Astrocyte of the cerebellum (primary cell): ENCODE measurements at regions not wholly inside any gene's neighbourhood (a gene's known extent, or its start where the extent isn't known, plus 50 kb on each side); places are given as distances from the start of the nearest gene placed in this dataset.

ENCODE experiments used
- DNase-seq: peaks from one replicate; pipeline ENCODE4 v3.0.0-alpha.2; 2011; ENCODE audit warnings: low read depth
- H3K4me3 ChIP-seq: 2 replicates; pipeline ENCODE4 v1.5.1; 2011; ENCODE audit warnings: mild to moderate bottlenecking, low read depth, low read length, moderate library complexity
- in situ Hi-C: cut with HindIII; loops from 2 replicates; pipeline ENCODE4 v1.10.0; 2017; ENCODE audit warnings: low sequenced_read_pairs
- TF ChIP-seq, protein P1 (sequence below): IDR thresholded peaks from 2 replicates; pipeline ENCODE4 v1.5.1; 2012; ENCODE audit warnings: low read length, low read depth, moderate library complexity, mild to moderate bottlenecking; ENCODE audit errors: missing control alignments

DNA sequence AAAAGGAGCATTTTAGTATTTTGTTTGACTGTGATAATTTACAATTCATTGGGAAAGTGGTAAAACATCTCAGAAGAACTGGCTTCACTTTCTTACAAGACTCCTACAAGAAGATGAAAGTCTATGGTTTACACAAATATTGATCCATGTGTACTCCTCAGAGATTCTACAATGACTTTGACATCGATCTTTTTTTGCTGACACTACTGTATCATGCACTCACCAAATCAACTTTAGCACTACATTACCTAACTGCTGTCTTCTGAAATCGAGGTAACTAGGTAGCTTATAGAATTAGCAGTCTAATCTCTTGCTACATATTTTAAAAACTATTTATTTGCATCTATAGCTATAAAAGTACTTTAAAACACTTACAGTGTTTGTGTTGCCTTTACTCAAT lies 757.6 kb downstream of the TBL1XR1 start:
- TF ChIP-seq, protein P1, sequence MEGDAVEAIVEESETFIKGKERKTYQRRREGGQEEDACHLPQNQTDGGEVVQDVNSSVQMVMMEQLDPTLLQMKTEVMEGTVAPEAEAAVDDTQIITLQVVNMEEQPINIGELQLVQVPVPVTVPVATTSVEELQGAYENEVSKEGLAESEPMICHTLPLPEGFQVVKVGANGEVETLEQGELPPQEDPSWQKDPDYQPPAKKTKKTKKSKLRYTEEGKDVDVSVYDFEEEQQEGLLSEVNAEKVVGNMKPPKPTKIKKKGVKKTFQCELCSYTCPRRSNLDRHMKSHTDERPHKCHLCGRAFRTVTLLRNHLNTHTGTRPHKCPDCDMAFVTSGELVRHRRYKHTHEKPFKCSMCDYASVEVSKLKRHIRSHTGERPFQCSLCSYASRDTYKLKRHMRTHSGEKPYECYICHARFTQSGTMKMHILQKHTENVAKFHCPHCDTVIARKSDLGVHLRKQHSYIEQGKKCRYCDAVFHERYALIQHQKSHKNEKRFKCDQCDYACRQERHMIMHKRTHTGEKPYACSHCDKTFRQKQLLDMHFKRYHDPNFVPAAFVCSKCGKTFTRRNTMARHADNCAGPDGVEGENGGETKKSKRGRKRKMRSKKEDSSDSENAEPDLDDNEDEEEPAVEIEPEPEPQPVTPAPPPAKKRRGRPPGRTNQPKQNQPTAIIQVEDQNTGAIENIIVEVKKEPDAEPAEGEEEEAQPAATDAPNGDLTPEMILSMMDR, result no peak
- DNase-seq, result no peak
- in situ Hi-C loops, result no loop called here
- no peak overlapping the region for H3K4me3 ChIP-seq

DNA sequence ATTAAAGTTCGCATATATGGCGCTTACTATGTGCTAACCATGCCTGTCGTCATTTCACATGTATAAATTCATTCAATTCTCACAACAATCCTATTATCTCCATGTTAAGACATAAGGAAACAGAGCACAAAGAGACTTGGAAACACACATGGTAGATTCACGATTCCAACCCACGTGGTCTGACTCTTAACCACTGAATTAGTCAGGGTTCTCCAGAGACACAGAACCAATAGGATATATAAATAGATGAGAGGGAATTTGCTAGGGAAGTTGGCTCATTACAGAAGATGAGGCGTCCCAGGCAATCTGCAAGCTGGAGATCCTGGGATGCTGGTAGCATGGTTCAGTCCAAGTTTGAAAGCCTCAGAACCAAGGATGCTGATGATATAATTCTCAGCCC lies 765.3 kb downstream of the TBL1XR1 start:
- in situ Hi-C loops, result no loop called here
- H3K4me3 ChIP-seq, result no peak overlapping the region
- TF ChIP-seq, protein P1, result no peak
- DNase-seq, result peak; percentile 15

DNA sequence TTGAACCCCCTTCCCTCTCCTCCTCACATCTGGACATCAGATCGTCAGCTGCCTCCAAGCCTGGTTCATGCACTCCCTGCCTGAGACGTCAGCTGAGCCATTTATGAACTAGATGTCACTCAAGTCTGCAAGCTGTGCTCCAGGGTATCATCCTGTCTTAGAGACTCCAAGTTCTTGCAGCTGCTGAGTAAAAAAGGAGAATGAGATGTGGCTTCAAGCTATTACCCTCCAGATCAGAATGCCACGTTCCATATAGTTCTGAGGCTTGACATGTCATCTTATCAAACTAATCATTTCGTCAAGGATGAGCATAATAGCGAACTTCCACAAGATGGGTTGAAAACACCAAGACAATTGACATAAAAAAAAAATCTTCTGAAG lies 766.3 kb downstream of the TBL1XR1 start:
- in situ Hi-C loops, result no loop called here
- DNase-seq, result no peak
- no peak overlapping the region for H3K4me3 ChIP-seq
- TF ChIP-seq, protein P1, result no peak

DNA sequence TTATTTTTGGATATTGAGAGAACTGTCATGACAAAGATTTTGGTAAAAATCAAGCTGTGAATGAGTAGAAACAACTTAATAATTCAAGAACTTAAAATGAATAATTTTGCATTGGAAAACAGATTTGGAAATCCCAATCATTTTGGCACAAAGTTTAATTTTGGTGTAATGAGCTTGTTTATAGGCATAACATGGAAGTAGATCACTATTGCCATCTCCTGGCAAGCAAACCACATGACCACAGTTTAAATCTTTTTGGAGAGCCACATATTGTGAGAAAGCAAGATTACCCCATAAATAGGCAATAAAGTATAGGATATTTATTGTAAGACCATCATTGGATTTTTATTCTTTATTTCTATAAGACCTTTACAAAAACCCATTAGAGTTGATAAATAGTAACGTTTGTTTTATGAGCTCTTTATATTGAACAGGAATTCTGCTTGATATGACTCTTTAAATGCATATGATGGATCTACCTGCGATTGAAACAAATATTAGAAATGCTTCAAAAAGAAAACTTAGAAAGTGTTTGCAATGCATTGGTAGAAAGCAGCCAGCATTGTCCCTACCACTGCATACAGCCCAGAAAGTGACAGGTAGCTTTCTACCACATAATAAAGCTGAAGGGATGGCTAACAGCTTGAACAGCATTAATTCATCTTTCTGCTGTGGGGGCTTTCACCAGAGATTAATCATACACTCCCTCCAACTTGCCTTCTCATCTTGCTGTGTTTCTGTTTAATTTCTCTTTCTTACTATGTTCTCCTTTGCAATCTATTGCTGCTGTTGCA lies 766.8 kb downstream of the TBL1XR1 start:
- in situ Hi-C loops, result no loop called here
- no peak overlapping the region for H3K4me3 ChIP-seq
- TF ChIP-seq, protein P1, result peak; percentile 63
- DNase-seq, result peak; percentile 56

DNA sequence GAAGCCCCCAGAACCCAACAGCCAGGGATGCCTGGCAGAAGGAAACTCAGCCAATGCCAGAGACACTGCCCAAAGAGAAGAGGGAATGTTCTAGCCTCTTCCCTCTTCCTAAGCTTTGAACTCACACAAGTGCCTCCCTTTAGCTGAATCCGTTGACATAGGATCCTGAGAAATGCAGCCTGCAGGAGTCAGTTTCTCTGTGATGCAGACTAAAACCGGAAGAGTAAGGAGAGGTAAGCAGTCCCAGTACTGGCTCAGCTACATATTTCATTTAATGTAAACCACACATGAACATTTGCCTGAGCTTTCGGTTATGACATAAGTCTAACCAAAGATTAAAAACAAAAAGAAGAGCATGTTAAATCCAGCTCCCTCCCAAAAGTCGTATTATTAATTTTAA lies 768.7 kb downstream of the TBL1XR1 start:
- in situ Hi-C loops, result no loop called here
- TF ChIP-seq, protein P1, result no peak
- DNase-seq, result no peak
- no peak overlapping the region for H3K4me3 ChIP-seq

DNA sequence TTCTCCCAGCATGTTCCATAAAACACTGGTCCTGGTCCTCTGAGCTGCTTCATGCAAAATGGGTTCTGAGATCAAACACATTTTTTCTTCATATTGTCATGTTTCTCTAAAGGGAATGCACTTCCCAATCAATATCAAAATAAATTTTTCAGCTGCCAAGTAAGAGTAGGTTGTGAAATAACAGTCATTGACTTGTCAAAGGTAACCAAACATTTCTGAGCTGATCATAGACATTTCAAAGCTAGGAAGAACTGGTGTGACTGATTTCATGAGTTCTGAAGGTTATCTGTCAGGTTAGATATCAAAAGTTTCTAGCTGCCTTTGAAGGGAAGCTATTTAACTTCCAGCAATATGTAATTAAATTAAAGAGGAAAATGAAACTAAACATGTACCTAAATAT lies 770.9 kb downstream of the TBL1XR1 start:
- TF ChIP-seq, protein P1, result no peak
- in situ Hi-C loops, result no loop called here
- DNase-seq, result no peak
- no peak overlapping the region for H3K4me3 ChIP-seq

DNA sequence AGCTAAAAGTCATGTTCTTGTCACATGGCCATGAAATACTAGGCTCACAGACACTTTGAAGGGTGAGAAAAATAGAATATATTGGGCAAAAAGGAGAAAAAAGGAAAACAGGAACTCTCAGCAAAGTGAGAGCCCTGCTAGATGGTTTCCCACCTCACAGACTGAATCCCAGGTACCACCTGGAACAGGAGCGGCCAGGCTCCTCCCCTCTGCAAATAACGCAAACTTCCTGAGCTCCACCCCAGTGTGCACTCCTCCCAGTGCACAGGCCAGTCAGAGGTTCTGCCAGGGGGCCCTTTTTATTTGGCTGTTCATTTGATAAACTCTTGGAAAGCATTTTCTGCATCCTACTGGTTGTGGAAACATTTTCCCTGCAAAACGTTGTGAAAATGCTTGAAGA lies 780.4 kb downstream of the TBL1XR1 start:
- TF ChIP-seq, protein P1, result no peak
- no peak overlapping the region for H3K4me3 ChIP-seq
- no peak for DNase-seq
- in situ Hi-C loops, result no loop called here
